ENCODE measurements at regions not wholly inside any gene's neighbourhood (a gene's known extent, or its start where the extent isn't known, plus 50 kb on each side); places are given as distances from the start of the nearest gene placed in this dataset.
"Not testable (repeated sequence)": the region's sequence is repeated elsewhere in the genome, so short reads cannot be mapped to it uniquely, and the experiment has no call there.

DNA sequence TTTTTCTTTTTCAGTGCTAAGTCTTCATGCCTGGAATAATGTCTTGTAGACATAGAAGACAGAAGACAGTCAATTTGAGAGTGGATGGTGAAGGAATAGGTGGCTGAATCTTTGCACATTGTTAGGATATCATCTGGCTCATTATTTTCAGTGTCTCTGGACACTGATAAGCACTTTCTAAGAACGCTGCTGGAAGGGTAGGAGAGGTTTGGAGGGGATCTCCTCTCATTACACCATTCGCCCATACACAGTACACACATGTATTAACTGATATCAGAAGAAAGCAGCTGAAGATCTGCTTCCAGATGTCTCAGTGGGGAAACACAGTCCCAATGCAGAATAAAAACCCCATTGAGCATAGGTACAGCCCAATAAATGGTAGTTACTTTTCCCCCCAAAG lies 461.1 kb upstream of the DCN start:
- DNase-seq, result no peak

DNA sequence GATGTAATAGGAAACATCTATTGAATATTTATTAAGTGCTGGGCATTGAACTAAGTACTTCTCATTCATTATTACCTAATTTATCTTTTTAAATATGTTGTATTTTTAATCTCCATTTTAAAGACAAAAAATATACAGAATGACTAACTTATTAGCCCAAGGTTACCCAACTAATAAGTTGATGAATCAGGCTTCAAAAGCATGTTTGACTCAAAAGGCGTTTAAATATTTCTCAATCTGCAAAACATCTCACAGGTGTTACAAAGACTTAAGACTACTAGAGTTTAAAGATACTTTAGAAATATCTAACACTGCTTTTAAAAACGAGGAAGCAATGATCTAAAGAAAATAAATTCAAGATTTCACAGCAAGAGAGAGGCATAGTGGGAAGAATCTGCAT lies 457.4 kb upstream of the DCN start:
- no peak for DNase-seq

DNA sequence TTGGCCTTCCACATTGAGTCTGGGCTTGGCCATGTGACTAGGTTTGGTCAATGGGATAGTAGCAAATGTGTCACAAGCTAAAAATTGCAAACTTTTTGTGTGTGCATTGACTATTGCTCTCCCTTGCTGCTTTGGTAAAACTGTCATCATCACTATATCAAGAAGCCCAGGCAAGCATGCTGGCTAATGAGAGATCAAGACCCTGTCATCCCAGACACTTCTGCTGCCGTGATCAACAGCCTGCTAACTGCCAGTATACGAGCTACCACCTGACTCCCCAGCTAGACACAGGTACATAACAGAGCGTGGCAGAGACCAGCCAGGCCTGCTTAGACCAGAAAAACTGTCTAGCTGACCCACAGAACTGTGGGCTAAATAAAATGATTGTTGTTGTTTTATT lies 456.7 kb upstream of the DCN start:
- no peak for DNase-seq

DNA sequence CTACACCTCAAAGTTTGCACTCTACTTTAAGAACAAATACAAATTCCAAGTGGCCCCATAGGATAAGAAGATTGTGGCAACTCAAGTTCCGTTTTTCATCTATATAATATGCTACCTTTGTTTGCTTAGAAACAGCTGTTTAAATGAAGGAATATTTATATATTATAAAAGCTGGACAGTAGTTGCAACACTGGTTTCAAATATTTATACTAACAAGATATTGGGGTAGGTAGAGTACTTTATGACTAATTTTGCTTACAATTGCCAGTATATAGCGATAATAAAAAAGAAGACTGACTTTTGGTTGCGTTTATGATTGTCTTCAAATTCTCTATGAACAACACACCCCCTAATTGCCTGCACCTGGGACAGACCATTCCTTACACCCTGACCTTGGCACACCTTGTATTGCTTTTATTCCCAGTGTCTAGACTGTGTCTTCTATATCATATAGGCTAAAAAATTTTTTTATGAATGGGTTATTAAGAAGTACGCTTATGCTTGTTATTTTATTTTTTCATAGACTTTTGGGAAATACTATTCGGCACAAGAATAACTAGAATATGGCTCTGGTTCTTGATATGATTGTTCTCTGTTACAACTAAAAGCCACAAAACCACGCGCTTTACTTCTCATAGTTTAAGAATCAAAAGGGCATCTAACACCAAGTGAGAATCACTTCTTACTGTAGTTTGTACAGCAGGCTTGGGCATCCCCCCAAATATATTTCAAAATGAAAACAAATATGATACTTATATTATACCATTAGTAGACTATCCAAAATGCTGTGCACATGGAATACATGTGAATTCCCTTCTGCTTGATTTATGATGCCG lies 455.4 kb upstream of the DCN start:
- no peak for DNase-seq

DNA sequence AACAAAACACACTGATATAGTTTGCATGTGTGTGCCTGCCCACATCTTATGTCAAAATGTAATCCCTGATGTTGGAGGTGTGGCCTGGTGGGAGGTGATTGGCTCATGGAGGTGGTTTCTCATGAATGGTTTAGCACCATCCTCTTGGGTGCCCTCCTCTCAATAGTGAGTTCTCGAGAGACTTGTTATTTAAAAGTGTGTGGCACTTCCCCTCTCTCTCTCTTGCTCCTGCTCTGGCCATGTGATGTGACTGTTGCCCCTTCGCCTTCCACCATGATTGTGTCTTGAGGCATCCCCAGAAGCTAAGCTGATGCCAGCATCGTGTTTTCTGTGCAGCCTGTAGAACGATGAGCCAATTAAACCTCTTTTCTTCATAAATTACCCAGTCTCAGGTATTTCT lies 454.1 kb upstream of the DCN start:
- no peak for DNase-seq

DNA sequence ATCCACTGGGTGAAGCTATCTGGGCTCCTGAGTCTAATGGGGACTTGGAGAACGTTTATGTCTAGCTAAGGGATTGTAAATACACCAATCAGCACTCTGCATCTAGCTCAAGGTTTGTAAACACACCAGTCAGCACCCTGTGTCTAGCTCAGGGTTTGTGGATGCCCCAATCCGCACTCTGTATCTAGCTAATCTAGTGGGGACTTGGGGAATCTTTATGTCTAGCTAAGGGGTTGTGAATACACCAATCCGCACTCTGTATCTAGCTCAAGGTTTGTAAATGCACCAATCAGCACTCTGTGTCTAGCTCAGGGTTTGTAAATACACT lies 451.7 kb upstream of the DCN start:
- DNase-seq, result not testable (repeated sequence)

DNA sequence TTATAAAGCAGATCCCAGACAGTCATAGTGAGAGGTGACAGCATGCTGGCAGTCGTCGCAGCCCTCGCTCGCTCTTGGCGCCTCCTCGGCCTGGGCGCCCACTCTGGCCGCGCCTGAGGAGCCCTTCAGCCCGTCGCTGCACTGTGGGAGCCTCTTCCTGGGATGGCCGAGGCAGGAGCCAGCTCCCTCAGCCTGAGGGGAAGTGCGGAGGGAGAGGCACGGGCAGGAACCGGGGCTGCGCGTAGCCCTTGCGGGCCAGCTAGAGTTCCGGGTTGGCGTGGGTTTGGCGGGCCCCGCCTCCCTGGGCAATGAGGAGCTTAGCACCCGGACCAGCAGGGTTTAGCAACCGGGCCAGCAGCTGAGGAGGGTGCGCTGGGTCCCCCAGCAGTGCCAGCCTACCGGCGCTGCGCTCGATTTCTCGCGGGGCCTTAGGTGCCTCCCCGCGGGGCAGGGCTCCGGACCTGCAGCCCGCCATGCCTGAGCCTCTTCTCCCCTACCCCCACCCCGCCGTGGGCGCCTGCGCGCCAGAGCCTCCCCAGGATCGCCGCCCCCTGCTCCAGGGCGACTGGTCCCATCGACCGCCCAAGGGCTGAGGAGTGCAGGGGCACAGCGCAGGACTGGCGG lies 451.2 kb upstream of the DCN start:
- DNase-seq, result no peak

DNA sequence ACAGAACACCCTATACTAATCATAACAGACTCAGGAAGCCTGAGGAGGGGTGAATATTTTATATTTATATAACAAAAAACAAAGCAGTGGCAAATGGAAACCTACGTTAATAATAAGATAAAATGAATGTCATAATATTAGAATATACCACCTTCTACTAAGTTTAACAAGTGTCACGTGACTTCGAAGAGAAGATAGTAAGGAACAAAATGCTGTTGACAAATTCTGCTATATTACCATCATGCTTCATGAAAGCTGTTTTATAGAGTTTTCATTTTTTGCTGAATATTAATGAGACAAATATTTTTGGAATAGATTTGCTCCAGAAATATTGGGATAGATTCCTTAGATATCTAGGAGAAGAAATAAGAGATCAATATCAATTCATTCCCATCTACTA lies 450.6 kb upstream of the DCN start:
- no peak for DNase-seq

DNA sequence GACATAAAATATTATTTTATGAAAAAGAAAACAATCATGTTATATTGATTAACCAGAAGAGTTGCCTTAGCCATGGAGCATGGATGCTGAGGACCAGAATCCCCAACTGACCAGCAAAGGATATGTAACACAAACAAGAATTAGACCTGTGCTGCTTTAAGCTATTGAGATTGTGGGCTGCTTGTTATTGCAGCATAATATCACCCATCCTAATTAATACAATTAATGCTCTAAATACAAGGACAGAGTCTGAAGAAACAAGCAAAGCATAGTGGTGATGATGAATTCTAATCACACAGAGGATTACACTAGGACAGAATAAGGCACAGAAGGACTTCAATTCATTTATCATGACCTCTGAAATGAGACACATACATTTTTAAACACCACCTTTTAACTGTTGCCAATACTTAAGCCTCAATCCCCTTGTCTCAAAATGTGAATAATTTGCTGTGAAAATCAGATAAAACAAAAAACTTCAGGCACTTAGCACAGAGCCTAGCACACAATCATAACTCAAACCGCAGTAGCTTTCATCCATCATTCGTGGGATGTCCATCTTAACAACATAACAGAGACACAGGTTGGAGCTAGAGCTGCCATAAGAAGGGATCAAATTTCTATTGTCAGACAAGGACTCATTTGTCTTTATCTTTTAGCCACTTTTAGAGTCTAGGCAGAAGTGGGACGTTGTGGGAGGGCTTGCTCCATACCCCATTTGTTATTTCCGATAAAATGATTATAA lies 449.6 kb upstream of the DCN start:
- DNase-seq, result no peak

DNA sequence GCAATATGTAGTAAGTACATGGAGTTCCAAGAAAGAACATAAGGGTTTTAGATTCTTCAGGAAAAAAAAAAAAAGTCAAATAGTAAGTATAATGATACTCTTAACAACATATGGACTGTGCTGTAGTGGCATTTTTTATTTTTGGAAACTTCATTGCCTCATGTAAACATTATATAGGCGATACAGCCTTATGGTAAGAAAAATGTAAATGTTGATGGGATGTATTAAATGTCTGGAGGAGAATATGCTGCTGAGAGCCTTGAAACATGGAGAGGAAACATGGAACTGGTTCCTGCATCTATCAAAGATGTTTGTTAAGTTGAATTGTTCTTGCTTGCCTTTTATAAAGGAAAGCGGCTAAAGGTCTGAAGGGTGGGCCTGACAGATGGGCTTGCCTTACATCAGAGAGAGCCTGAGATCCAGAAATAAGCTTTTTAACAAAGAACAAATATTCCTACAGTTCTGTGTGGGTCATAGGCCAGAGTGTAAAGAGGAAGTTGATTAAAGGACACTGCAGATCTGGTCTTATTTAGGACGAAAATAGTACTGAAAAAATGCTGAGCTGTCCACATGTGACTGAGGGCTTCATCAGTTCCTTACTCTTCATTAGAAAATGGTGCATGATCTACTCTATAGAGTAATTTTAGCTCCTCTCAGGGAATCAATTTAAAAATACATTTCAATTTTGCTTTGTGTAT lies 448.1 kb upstream of the DCN start:
- no peak for DNase-seq

DNA sequence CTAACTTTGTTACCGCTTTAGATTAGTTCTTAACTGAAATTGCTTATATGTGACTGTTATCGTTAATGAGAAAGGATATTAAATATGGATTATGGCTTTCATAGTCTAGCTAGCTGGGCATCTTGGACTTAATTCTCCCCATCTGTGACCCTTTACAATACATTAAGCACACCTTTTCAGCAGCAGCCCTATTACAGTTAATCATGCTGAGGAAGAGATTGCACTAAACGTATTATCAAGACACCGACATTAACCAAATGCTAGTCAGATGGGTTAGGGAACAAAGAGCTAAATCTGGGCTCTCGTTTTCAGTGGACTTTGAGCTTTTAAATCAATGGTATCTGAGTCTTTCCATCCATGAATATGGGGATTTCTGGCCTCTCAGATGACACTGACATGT lies 447.5 kb upstream of the DCN start:
- no peak for DNase-seq

DNA sequence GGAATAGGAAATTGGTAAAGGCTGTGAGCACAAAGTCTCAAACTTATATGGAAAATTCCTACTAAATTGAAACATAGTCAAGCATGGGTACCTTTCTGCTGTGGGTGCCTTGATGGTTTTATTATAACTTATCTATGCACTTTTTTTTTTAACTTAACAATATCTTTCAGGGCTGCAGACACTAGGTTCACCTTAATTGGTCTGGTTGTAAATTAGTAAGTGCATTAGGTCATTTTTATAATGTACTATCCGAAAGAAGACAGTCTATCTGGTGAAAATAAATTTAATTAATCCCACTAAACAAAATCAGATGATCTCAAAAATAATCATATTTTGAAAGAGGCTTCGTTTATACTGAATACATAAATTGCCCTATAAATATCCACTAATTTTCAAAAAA lies 446.8 kb upstream of the DCN start:
- no peak for DNase-seq

DNA sequence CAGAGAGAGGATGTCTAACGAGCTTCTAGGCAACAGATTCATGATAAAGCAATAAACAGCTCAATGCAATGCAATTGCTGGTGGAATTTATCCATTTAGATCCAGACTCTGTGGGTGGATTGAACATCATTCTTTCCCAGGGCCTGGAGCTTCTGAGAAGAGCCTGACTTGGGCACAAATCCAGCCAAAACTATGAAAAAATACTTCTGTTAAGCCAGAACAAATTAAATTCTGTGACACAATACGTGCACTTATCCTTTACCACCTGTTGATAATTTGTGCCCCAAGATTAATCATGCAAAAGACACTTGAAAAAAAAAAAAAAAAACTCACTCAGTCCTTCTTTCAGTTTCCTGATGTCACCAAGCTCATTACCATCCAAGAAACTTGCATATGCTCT lies 446.0 kb upstream of the DCN start:
- no peak for DNase-seq

DNA sequence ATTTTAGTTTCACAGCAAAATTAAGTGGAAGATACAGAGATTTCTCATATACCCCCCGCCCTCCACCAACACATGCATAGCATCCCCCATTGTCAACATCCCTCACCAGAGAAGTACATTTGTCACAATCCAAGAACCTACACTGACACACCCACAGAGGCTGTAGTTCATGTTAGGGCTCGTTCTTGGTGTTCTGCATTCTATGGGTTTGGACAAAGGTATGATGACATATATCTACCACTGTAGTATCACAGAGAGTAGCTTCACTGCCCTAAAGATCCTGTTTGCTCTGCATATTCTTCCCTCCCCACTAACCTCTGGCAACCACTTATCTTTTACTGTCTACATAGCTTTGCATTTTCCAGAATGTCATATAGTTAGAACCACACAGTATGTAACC lies 444.6 kb upstream of the DCN start:
- DNase-seq, result no peak

DNA sequence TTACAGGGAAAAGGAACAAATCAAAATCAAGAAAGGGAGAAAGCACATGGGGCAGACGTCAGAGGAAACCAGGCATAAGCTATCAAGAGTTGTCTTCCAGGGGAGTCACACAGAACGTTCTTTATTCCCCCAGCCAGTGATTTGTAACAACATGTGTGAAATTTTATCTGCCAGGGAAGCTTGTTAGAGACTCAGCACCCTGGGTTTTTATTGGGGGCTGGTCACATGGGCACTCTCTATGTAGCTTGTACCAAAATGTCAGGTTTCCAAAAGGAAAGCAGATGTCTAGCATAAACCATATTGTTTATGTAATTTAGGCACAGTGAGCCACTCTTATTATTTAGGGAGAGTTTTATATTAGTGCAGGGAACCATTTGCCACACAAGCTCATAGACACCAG lies 440.4 kb upstream of the DCN start:
- DNase-seq, result no peak

DNA sequence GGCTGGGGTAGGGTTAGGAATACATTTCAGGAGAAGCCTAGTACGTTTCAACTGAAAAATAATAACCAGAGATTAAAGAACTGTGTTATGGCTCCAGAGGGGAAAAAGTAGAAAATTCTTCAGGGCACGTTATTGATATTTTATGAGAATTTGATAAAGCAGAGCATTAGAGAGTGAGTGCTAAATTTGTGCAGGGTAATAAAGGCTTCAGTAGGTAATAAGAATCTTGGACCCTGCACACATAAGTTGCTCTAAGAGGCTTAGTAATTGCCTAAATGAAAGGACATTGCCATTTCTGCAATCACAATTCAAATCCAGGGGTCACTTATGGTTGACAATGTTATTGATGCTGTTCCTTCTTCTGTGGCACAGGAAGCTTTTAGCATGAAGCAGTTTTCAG lies 439.4 kb upstream of the DCN start:
- no peak for DNase-seq

DNA sequence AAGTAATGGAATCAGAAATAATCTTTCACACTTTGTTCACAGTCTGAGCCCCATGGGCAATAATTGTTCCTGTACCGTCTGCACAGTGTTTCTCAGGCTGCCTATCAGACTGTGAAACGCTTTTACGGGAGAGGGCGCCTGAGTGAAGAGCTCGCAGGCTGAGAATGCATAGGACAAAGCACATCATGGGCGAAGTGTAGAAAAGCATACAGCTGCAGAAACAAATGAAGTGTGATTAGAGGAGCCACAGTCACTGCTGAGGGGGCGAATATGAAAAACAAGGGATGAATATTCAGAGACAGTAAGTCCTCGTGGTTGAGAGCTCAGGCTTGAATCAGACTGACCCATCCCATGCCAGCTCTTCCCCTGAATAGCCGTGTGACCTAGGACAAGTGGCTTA lies 438.4 kb upstream of the DCN start:
- DNase-seq, result no peak

DNA sequence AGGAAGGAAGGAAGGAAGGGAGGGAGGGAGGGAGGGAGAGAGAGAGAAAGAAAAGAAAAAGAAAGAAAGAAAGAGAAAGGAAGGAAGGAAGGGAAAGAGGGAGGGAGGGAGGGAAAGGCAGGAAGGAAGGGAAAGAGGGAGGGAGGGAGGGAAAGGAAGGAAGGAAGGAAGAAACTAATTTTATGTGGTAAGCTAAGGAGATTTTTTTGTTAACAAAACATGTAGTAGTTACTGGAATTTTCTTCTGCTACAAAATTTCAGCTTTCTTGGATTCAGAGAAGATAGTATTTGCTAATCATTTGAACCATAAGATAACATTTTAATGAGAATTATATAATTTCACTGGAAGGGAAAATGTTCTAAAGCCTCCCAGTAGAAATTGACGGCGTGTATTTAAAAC lies 437.8 kb upstream of the DCN start:
- DNase-seq, result no peak

DNA sequence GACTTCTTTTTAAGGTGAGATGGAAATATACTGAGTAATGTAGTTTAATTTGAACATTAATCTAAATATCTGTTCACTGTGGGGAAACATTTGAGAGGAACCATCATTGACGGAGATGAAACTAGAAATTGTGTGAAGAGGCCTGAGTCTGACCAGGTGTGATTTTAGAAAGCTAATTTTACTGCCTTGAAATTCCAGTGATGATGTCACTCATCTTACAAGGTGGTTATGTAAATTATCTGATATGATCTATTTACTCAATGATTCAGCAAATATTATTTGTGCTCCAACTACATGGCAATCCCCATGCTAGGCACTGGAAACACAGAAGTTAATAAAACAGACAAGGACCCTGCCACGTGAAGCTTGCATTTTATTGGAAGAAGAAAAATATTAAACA lies 435.7 kb upstream of the DCN start:
- no peak for DNase-seq

DNA sequence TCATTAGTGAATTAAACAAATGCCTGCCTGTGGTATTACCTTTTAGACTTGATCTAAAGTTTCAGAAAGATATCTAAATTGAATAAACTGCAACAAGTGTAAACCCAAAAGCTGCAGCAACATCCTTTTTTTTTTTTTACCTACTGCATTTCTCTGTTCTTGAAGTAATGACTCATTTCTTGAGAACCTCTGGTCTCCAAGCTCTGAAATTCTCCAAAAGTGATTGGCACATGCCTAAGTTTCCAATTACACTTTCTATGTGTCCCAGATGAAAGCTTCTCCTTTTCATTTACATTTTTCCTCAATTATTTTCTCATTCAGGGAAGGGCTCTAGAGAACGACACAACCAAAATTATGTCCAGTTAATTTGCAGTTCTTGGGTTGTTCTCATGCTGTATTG lies 435.2 kb upstream of the DCN start:
- DNase-seq, result no peak

DNA sequence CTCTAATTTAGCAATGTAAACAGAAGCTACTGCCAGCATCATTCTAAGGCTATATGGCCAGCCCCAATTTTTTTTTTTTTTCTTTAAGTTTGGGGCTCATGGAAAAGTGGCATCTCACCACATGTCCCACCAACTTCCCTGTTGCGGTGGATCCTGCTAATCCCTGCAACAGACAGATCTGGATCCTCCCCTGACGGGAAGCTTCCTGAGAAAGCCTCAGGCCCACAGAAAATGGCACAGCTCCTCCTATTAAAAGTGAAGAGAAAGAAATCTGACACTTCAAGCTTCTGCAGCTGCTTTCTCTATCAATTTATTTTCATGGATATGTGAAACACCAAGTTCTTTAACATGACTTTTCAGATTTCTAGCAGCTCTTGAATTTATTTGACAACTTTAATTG lies 433.8 kb upstream of the DCN start:
- DNase-seq, result no peak

DNA sequence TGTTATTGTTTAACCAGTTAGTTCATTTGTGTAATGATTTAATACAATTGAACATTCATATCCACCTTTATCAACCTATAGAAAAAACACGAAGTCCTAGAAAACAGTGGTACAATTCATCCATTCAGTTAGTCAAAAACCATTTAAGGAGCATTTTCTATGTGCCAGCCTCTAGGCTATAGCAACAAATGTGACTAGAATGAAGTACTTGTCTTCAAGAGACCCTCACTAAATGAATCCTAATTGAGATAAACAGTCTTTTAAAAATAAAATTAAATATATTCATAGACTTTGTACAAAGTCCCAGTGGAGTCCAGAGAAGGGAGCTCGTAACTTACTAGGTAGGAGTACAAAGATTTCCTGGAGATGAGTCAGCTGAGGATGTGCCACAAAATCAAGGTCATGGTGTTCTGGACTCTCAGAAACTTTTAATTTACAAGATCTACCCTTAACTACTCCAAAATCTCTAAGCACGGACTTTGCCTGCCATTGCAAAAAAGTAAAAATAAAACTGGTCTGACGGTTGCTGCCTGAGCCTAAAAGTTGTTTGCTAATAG lies 430.7 kb upstream of the DCN start:
- no peak for DNase-seq

DNA sequence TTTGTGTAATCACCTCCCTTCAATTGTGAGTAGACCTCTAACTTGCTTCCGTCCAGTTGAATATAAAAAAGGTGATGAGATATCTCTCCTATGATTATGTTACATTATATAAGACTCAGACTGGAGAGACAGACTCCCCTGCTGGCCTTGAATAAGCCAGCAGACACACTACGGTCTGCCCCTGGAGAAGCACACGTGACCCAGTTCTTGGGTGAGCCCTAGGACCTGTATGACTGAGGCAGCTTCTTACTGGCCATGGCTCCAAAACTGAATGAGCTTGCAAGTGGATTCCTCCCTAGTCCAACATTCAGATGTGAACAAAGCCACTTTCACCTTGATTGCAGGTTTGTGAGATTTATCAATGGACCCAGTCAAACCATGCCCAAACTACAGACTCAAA lies 427.9 kb upstream of the DCN start:
- no peak for DNase-seq

DNA sequence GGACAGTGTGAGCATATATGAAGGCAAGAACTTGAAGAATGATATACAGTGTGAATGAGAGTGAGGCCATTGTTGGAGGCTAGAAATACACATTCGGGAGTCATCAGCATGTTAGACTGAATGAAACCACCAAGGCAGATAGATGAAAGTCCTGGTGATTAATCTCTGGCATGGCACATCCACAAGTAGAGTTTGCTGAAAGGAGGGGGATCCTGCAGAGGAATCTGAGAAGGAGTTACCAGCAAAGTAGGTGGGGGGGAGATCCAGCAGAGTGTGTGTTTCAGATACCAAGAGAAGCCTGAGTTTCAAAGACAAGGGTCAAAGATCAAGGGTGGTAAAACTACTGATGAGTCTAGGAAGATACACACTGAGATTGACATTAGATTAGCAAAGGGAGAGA lies 426.7 kb upstream of the DCN start:
- no peak for DNase-seq
